IMR-90 (cell line): ENCODE measurements at regions not wholly inside any gene's neighbourhood (a gene's known extent, or its start where the extent isn't known, plus 50 kb on each side); places are given as distances from the start of the nearest gene placed in this dataset.

Source experiments
- ATAC-seq: fragments of 200-7000 bp; cut with Tn5 transposase; 2 replicates; pipeline ENCODE4 v1.9.1; 2020; ENCODE audit warnings: low read depth, mild to moderate bottlenecking, moderate library complexity
- BruUV-seq: library from RNA; stranded (reverse); fragments of 400-500 nt; replicated peaks from 2 replicates; lab custom pipeline; 2021; lab: Mats Ljungman, UMichigan
- CTCF ChIA-PET: fragments of 300-600 bp; formaldehyde crosslinking; extraction: SDS; loops from one replicate; lab custom pipeline; 2021; ENCODE audit warnings: antibody characterized with exemption; lab: Yijun Ruan, JAX
- POLR2A ChIA-PET: fragments of 300-600 bp; sonication (Branson Sonifier 250); formaldehyde crosslinking; loops from one replicate; lab custom pipeline; 2022; ENCODE audit warnings: antibody characterized with exemption; ENCODE audit not compliant: unreplicated experiment; lab: Charles Lee
- DNase-seq: peaks from one replicate; pipeline ENCODE4 v3.0.0; 2013
- H2AFZ ChIP-seq: replicated peaks from 2 replicates; pipeline ENCODE3; 2013; ENCODE audit warnings: low read length, mild to moderate bottlenecking; ENCODE audit not compliant: poor library complexity
- H2AK5ac ChIP-seq: 2 replicates; pipeline ENCODE4 v1.6.1; 2013; ENCODE audit warnings: low read depth, low read length, inconsistent platforms
- H2AK9ac ChIP-seq: replicated peaks from 2 replicates; pipeline ENCODE3; 2013; ENCODE audit warnings: mild to moderate bottlenecking, low read depth, low read length, moderate library complexity; ENCODE audit not compliant: poor library complexity
- H2BK120ac ChIP-seq: 2 replicates; pipeline ENCODE4 v1.6.1; 2013; ENCODE audit warnings: low read depth, low read length, inconsistent platforms
- H2BK15ac ChIP-seq: 3 replicates; pipeline ENCODE4 v1.6.1; 2013; ENCODE audit warnings: low read depth, low read length, inconsistent platforms
- H2BK20ac ChIP-seq: 2 replicates; pipeline ENCODE4 v1.6.1; 2013; ENCODE audit warnings: low read depth, mild to moderate bottlenecking, inconsistent platforms, low read length, moderate library complexity
- H2BK5ac ChIP-seq: 2 replicates; pipeline ENCODE4 v1.6.1; 2013; ENCODE audit warnings: mild to moderate bottlenecking, low read depth, low read length, inconsistent platforms; ENCODE audit not compliant: poor library complexity, severe bottlenecking
- H3K14ac ChIP-seq: replicated peaks from 2 replicates; pipeline ENCODE4 v1.6.1; 2013; ENCODE audit warnings: low read depth, low read length, inconsistent platforms
- H3K18ac ChIP-seq: 2 replicates; pipeline ENCODE4 v1.6.1; 2013; ENCODE audit warnings: low read depth, low read length, control low read depth
- H3K23ac ChIP-seq: 2 replicates; pipeline ENCODE4 v1.6.1; 2013; ENCODE audit warnings: low read depth, low read length, inconsistent platforms
- H3K27ac ChIP-seq: 2 replicates; pipeline ENCODE4 v1.5.1; 2013; ENCODE audit warnings: mild to moderate bottlenecking, control low read depth, low read length; ENCODE audit not compliant: insufficient read depth
- H3K27me3 ChIP-seq: 2 replicates; pipeline ENCODE4 v1.6.1; 2013; ENCODE audit warnings: low read length; ENCODE audit not compliant: control insufficient read depth, insufficient read depth
- H3K36me3 ChIP-seq: 2 replicates; pipeline ENCODE4 v1.6.1; 2013; ENCODE audit warnings: low read length, mixed read lengths; ENCODE audit not compliant: control insufficient read depth, insufficient read depth
- H3K4ac ChIP-seq: 2 replicates; pipeline ENCODE4 v1.6.1; 2013; ENCODE audit warnings: low read depth, low read length, inconsistent platforms
- H3K4me1 ChIP-seq: 2 replicates; pipeline ENCODE4 v1.6.1; 2013; ENCODE audit warnings: low read length, mixed read lengths; ENCODE audit not compliant: control insufficient read depth, insufficient read depth
- H3K4me2 ChIP-seq: 2 replicates; pipeline ENCODE4 v1.6.1; 2013; ENCODE audit warnings: low read depth, mild to moderate bottlenecking, control low read depth, low read length, moderate library complexity
- H3K4me3 ChIP-seq: 2 replicates; pipeline ENCODE4 v1.5.1; 2013; ENCODE audit warnings: low read depth, mild to moderate bottlenecking, control low read depth, low read length, moderate library complexity; ENCODE audit not compliant: insufficient read depth
- H3K56ac ChIP-seq: 2 replicates; pipeline ENCODE4 v1.6.1; 2013; ENCODE audit warnings: low read length, inconsistent platforms; ENCODE audit not compliant: insufficient read depth; ENCODE audit errors: extremely low read depth
- H3K79me1 ChIP-seq, 2 experiments: 2 replicates each; pipeline ENCODE4 v1.6.1; 2013; ENCODE audit warnings: low read length in 2 of 2, inconsistent platforms in 1 of 2, low read depth in 1 of 2
- H3K9ac ChIP-seq: 2 replicates; pipeline ENCODE4 v1.6.1; 2013; ENCODE audit warnings: low read depth, low read length, control low read depth
- H3K9me1 ChIP-seq: 2 replicates; pipeline ENCODE4 v1.6.1; 2013; ENCODE audit warnings: low read length, inconsistent platforms; ENCODE audit not compliant: insufficient read depth
- H3K9me3 ChIP-seq: 2 replicates; pipeline ENCODE4 v1.6.1; 2013; ENCODE audit warnings: low read length; ENCODE audit not compliant: control insufficient read depth, insufficient read depth
- H4K20me1 ChIP-seq: 2 replicates; pipeline ENCODE4 v1.6.1; 2013; ENCODE audit warnings: low read length, inconsistent platforms; ENCODE audit not compliant: insufficient read depth
- H4K5ac ChIP-seq: 2 replicates; pipeline ENCODE4 v1.6.1; 2013; ENCODE audit warnings: mild to moderate bottlenecking, low read depth, low read length, control low read depth
- H4K8ac ChIP-seq, 2 experiments: 2 replicates each; pipeline ENCODE4 v1.6.1; 2013; ENCODE audit warnings: low read depth in 2 of 2, low read length in 2 of 2, control low read depth in 1 of 2, inconsistent platforms in 1 of 2
- H4K91ac ChIP-seq: 2 replicates; pipeline ENCODE4 v1.6.1; 2013; ENCODE audit warnings: low read depth, low read length, inconsistent platforms; ENCODE audit not compliant: insufficient read depth
- CEBPB ChIP-seq: IDR thresholded peaks from 2 replicates; pipeline ENCODE4 v1.6.1; 2012; ENCODE audit warnings: low read depth, low read length, improper control_type of control experiment
- MXI1 ChIP-seq: IDR thresholded peaks from 2 replicates; pipeline ENCODE4 v1.6.1; 2012; ENCODE audit warnings: low read depth, mild to moderate bottlenecking, low read length, moderate library complexity, borderline replicate concordance
- WGBS, 2 experiments: methylation state at CpG; one replicate each; pipeline versions ENCODE4 v1.1.5 to v1.1.7; 2013; ENCODE audit warnings: missing lambda C conversion rate in 2 of 2; ENCODE audit not compliant: insufficient read length in 1 of 2; ENCODE audit errors: extremely low coverage in 2 of 2; 5-methylcytosine and 5-hydroxymethylcytosine counted together
- dilution Hi-C: fragments of 300-500 bp; cut with HindIII; formaldehyde crosslinking; loops from one replicate; pipeline ENCODE4 v1.14.3; 2018; ENCODE audit warnings: low sequenced_read_pairs; ENCODE audit not compliant: unreplicated experiment
- in situ Hi-C: fragments of 300-500 bp; cut with MboI; formaldehyde crosslinking; loops from 3 replicates; pipeline ENCODE4 v1.14.3; 2019; ENCODE audit warnings: low sequenced_read_pairs, inconsistent platforms, mixed read lengths
- intact Hi-C: fragments of 100-400 bp; cut with micrococcal nuclease; formaldehyde crosslinking; loops from 2 replicates; pipeline ENCODE4 v1.10.0; 2022

- Histone ChIP-seq H2BK5ac (no peak overlapping the region), H3K9me3 (peaks cover 2% of the 10 kb centered on the region; the same call in 1 of the 2 replicates), H3K4me1 (peaks cover 5% of the 10 kb centered on the region), H3K27ac (no peak overlapping the region), H2AK5ac (no peak overlapping the region), H3K9me1 (no peaks in the 10 kb centered on the region), H3K4me3 (no peak overlapping the region), H2AK9ac (no peak overlapping the region), H2BK120ac (no peak overlapping the region), H4K91ac (no peak overlapping the region), H3K14ac (no peak overlapping the region), H3K36me3 (no peaks in the 10 kb centered on the region), H3K56ac (no peak overlapping the region), H4K8ac (no peak overlapping the region), H3K27me3 (no peaks in the 10 kb centered on the region), H3K18ac (no peak overlapping the region), H4K20me1 (no peaks in the 10 kb centered on the region), H3K4me2 (no peak overlapping the region), H2BK15ac (no peak overlapping the region), H4K5ac (no peak overlapping the region), H3K79me1 (no peaks in the 10 kb centered on the region), H3K4ac (no peak overlapping the region), H3K9ac (no peak overlapping the region), H3K23ac (no peak overlapping the region), H2BK20ac (no peak overlapping the region), H2AFZ (no peak overlapping the region)
- no peak for TF ChIP-seq CEBPB
- no peak for TF ChIP-seq MXI1
- dilution Hi-C loops = no loop called here
- ATAC-seq (no peak), DNase-seq (no peak)
- in situ Hi-C loops = no loop called here
- WGBS, 2 experiments = no CpG with 5 or more reads among the region's 2 CpGs
- no TSS peak for BruUV-seq
- CTCF ChIA-PET = no interaction called here
- POLR2A ChIA-PET = no interaction called here
- intact Hi-C loops = no loop called here
Observed at GRCh38 chr5:164115420-164115819, 610.0 kb downstream of the MAT2B start.
